WI38 (cell line): ENCODE measurements at regions not wholly inside any gene's neighbourhood (a gene's known extent, or its start where the extent isn't known, plus 50 kb on each side); places are given as distances from the start of the nearest gene placed in this dataset.

Experiments used
- H3K4me3 ChIP-seq: 2 replicates; pipeline ENCODE4 v1.5.1; 2011; ENCODE audit warnings: low read depth, mild to moderate bottlenecking, control low read depth, low read length
- TF ChIP-seq, protein P1 (sequence below): IDR thresholded peaks from 2 replicates; pipeline ENCODE4 v1.5.1; 2012; ENCODE audit warnings: low read depth, mild to moderate bottlenecking, control low read depth, low read length

DNA sequence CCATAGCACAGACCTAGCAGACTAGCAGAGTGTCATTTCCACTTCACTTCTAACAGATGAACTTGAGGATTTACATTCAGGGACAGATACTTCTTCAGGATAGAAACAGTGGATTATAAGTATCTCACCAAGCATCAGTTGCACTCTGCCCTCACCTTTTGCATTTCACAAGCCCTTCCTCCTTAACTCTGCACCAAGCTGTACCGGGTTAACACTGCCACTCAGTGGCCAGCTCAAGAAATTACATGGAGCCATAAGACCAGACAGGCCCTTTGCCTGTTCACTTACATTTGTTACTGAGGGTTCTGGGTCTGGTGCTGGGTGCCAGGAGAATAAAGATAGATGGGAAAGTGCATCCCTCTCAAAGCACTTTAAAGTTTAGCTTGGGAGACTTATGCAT is 309.8 kb downstream of the SHANK2 start:
- TF ChIP-seq, protein P1, sequence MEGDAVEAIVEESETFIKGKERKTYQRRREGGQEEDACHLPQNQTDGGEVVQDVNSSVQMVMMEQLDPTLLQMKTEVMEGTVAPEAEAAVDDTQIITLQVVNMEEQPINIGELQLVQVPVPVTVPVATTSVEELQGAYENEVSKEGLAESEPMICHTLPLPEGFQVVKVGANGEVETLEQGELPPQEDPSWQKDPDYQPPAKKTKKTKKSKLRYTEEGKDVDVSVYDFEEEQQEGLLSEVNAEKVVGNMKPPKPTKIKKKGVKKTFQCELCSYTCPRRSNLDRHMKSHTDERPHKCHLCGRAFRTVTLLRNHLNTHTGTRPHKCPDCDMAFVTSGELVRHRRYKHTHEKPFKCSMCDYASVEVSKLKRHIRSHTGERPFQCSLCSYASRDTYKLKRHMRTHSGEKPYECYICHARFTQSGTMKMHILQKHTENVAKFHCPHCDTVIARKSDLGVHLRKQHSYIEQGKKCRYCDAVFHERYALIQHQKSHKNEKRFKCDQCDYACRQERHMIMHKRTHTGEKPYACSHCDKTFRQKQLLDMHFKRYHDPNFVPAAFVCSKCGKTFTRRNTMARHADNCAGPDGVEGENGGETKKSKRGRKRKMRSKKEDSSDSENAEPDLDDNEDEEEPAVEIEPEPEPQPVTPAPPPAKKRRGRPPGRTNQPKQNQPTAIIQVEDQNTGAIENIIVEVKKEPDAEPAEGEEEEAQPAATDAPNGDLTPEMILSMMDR, result peak; percentile 26; the same call in 1 of the 2 replicates
- no peak overlapping the region for H3K4me3 ChIP-seq

DNA sequence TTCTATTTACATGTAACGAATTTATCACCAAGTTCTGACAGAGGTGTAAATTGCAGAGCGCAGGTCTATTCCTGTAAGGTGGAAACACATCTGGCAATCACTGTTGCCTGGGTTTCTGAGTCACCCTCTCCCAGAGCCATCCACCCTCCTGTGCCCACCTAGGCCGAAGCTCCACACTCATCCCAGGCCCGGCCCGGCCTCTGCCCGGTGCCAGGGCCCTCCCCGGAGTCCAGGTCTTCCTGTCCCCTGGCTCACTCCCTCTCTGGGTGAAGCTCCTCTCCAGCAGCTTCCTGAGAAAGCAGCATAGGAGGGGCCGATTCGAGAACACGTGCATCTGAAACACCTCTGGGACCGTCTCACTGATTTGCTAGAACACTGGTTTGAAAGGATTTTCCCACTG is 308.2 kb downstream of the SHANK2 start:
- H3K4me3 ChIP-seq, result no peak overlapping the region
- TF ChIP-seq, protein P1, result no peak

DNA sequence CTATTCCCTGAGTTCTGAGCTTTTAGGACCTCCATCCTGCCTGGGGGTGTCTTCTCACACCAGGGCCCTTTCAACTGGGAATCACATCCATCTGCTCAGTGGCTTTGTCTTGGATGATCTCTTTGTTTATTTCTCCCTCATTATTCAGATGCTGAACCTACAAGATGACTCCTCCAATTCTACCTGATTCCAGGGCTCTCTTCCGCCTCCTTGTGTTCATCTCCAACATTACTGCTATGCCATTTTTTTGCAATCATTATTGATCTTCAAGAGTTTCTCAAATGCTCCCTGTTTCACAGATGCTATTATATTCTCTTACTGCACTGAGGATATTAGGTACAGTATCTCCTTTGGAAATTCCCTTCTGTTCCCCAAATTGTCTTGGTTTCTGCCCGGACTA is 307.7 kb downstream of the SHANK2 start:
- TF ChIP-seq, protein P1, result no peak
- no peak overlapping the region for H3K4me3 ChIP-seq

DNA sequence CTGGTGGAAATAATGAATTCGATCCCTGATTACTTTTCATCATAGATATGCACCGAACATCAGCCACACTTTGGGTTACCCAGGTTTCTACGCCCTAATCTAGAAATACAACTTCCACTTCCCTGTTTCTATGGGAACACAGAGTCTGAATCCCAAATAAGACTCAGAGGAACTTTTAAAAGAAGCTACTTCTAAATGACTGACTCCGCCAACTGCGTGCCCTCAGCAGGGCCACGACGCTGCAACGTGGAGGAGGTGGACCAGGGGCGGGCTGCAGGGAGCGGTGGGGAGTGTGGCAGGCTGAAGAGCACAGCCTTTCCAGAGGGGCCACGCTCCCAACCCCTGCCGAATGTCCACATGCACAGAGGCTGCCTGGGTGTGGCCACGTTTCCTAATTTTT is 304.0 kb downstream of the SHANK2 start:
- TF ChIP-seq, protein P1, result no peak
- no peak overlapping the region for H3K4me3 ChIP-seq

DNA sequence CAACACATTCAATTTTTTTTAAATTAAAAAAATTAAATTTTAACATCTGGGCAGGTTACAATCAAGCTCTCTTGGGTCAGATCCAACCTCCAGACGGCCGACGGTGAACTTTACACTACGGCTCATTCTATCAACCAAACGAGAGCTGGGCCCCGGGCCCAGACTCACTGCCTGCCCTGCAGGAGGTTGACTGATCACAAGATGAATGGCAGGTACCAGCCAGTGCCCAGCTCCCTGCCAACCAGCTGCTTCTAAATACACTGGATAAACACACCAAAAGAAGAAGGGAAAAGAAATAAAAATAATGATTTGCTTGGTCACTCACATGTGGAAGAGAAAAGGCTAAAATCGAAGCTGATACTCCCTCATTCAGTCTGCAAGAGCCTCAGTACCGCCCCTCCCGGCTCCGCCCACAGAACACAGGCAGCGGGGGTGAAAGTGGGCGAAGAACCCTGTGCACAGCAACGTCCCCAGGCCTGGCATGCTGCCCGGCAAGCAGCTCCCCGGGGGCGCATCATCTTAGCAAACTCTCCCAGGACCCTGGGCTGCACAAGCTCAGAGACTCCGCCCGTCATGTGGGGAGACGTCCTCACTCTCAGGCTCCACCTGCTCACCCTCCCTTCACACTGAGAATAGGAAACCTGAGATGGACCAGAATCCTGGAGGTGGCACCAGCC is 303.4 kb downstream of the SHANK2 start:
- TF ChIP-seq, protein P1, result no peak
- no peak overlapping the region for H3K4me3 ChIP-seq

DNA sequence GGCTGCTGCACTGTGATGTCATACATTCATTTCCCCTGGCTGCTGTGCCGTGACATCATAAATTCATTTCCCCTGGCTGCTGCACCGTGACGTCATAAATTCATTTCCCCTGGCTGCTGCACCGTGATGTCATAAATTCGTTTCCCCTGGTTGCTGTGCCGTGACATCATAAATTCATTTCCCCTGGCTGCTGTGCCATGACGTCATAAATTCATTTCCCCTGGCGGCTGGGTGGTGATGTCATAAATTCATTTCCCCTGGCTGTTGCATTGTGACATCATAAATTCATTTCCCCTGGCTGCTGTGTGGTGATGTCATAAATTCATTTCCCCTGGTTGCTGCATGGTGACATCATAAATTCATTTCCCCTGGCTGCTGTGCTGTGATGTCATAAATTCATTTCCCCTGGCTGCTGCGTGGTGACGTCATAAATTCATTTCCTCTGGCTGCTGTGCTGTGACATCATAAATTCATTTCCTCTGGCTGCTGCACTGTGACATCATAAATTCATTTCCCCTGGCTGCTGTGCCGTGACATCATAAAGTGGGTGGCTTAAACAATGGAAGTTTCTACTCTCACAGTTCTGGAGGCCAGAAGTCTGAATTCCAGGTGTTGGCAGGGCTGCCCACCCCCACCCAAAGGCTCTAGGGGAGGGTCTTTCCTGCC is 301.1 kb downstream of the SHANK2 start:
- no peak overlapping the region for H3K4me3 ChIP-seq
- TF ChIP-seq, protein P1, result no peak

DNA sequence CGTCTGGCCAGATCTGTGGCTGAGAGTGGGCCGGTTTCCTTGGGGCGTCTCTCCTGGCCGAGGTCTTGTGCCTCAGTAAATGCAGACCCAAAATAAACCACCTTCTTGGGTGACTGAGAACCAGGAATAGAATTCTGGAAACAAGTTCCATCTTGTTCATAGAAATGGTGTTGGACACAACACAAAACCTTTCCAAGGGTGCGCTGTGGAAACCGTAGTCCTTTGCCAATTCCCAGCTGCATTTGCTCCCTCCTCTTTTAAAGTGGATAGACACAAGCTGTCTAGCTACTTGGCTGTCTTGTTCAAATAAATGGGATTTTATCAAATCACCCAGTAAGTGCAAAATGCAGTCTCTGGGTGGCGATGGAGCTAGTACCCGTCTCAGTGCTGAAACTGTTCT is 300.2 kb downstream of the SHANK2 start:
- TF ChIP-seq, protein P1, result no peak
- H3K4me3 ChIP-seq, result no peak overlapping the region
